Panc1 (cell line): ENCODE measurements at regions not wholly inside any gene's neighbourhood (a gene's known extent, or its start where the extent isn't known, plus 50 kb on each side); places are given as distances from the start of the nearest gene placed in this dataset.

ENCODE experiments used
- ATAC-seq: fragments of 200-7000 bp; cut with Tn5 transposase; 2 replicates; pipeline ENCODE4 v1.9.1; 2020; ENCODE audit warnings: mild to moderate bottlenecking, moderate library complexity
- BruUV-seq: library from RNA; stranded (reverse); fragments of 400-500 nt; replicated peaks from 2 replicates; lab custom pipeline; 2021; lab: Mats Ljungman, UMichigan
- CTCF ChIA-PET: fragments of 300-600 bp; sonication (Branson Sonifier 250); formaldehyde crosslinking; loops from one replicate; lab custom pipeline; 2022; ENCODE audit warnings: antibody characterized with exemption; lab: Charles Lee
- POLR2A ChIA-PET: fragments of 300-600 bp; sonication (Branson Sonifier 250); formaldehyde crosslinking; loops from one replicate; lab custom pipeline; 2022; ENCODE audit warnings: antibody characterized with exemption; lab: Charles Lee
- DNase-seq: peaks from one replicate; pipeline ENCODE4 v3.0.0-alpha.2; 2010; ENCODE audit warnings: low read depth, low spot score
- H3K27ac ChIP-seq: 2 replicates; pipeline ENCODE4 v1.5.1; 2011; ENCODE audit warnings: mild to moderate bottlenecking, low read length, inconsistent platforms
- H3K27me3 ChIP-seq: fragments of 200-500 bp; sonication (Bioruptor generic); 2 replicates; pipeline ENCODE4 v1.6.0; 2014; ENCODE audit warnings: low read length, inconsistent platforms; ENCODE audit not compliant: control insufficient read depth, insufficient read depth
- H3K36me3 ChIP-seq: fragments of 200-500 bp; sonication (Bioruptor generic); 2 replicates; pipeline ENCODE4 v1.5.1; 2014; ENCODE audit warnings: inconsistent platforms, mild to moderate bottlenecking, low read length, moderate library complexity; ENCODE audit not compliant: control insufficient read depth, insufficient read depth
- H3K4me1 ChIP-seq: 2 replicates; pipeline ENCODE4 v1.5.1; 2011; ENCODE audit warnings: inconsistent platforms, mild to moderate bottlenecking, low read length, moderate library complexity; ENCODE audit not compliant: control insufficient read depth, insufficient read depth
- H3K4me3 ChIP-seq, 2 experiments: 2 replicates each; pipeline ENCODE4 v1.5.1; 2011 to 2012; ENCODE audit warnings: low read depth in 2 of 2, low read length in 2 of 2, mild to moderate bottlenecking in 2 of 2, inconsistent platforms in 1 of 2, moderate library complexity in 1 of 2
- H3K9me3 ChIP-seq: fragments of 200-500 bp; sonication (Bioruptor generic); 2 replicates; pipeline ENCODE4 v1.5.1; 2014; ENCODE audit warnings: low read depth, mild to moderate bottlenecking, inconsistent platforms, low read length, moderate library complexity; ENCODE audit not compliant: control insufficient read depth, insufficient read depth
- POLR2AphosphoS5 ChIP-seq: IDR thresholded peaks from 2 replicates; pipeline ENCODE4 v1.6.1; 2012; ENCODE audit warnings: mild to moderate bottlenecking, low read depth, low read length, moderate library complexity
- SIN3A ChIP-seq: IDR thresholded peaks from 2 replicates; pipeline ENCODE4 v1.6.1; 2012; ENCODE audit warnings: low read depth, mild to moderate bottlenecking, low read length, moderate library complexity, borderline replicate concordance; ENCODE audit not compliant: insufficient read depth
- TCF7L2 ChIP-seq: IDR thresholded peaks from 2 replicates; pipeline ENCODE4 v1.6.1; 2011; ENCODE audit warnings: mild to moderate bottlenecking, low read depth, low read length, inconsistent platforms
- in situ Hi-C: cut with HindIII; loops from 2 replicates; pipeline ENCODE4 v1.10.0; 2016; ENCODE audit warnings: low sequenced_read_pairs, low pct_unique_long_range_greater_than_20kb
- intact Hi-C: fragments of 100-400 bp; cut with micrococcal nuclease; formaldehyde crosslinking; loops from one replicate; pipeline ENCODE4 v1.10.0; 2022; ENCODE audit not compliant: unreplicated experiment
- TF ChIP-seq, protein P1 (sequence below): fragments of 450-650 bp; IDR thresholded peaks from 2 replicates; pipeline ENCODE4 v1.5.1; 2017; ENCODE audit warnings: mild to moderate bottlenecking
- TF ChIP-seq, protein P2 (sequence below), 2 experiments: IDR thresholded peaks; 2 replicates each; pipeline ENCODE4 v1.6.1; 2011 to 2012; ENCODE audit warnings: low read depth in 2 of 2, control low read depth in 1 of 2, low read length in 1 of 2, mild to moderate bottlenecking in 1 of 2, moderate library complexity in 1 of 2; ENCODE audit not compliant: insufficient read depth in 1 of 2

DNA sequence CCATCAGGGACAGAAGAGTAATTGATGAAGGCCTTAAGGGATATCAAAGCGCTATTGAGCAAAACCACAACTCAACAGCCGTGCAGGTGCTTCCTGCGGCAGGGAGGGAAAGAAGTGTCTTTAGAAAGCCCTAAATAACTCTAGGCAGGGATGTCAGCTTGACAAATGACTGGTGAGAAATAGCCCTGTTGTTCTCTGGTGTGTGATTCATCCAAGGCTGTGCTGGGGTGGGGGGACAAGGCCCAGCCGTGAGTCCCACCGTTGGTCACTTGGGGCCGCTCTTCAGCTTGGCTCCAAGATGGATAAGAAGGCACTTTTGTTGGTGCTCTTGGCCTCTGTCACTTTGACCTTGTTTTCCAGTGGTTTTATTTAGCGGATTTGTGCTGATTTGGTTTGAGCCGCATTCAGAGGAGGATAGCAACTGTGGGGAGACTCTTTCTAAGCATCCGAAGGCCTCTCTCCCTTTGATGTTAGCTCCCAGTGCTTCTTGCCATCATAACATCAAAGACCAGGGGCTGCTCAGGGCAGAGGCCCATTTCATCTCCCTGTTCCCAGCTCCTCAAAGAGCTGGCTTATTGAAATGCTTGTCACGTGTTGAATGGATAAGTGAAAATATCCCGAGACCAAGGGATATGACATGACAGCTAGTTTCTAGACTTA is 130.3 kb upstream of the SERP2 start:
- ATAC-seq (no peak), DNase-seq (no peak)
- POLR2A ChIA-PET, result no interaction called here
- intact Hi-C loops (no loop called here), in situ Hi-C loops (no loop called here)
- BruUV-seq, result no TSS peak
- TF ChIP-seq, protein P1, sequence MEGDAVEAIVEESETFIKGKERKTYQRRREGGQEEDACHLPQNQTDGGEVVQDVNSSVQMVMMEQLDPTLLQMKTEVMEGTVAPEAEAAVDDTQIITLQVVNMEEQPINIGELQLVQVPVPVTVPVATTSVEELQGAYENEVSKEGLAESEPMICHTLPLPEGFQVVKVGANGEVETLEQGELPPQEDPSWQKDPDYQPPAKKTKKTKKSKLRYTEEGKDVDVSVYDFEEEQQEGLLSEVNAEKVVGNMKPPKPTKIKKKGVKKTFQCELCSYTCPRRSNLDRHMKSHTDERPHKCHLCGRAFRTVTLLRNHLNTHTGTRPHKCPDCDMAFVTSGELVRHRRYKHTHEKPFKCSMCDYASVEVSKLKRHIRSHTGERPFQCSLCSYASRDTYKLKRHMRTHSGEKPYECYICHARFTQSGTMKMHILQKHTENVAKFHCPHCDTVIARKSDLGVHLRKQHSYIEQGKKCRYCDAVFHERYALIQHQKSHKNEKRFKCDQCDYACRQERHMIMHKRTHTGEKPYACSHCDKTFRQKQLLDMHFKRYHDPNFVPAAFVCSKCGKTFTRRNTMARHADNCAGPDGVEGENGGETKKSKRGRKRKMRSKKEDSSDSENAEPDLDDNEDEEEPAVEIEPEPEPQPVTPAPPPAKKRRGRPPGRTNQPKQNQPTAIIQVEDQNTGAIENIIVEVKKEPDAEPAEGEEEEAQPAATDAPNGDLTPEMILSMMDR, result peak; percentile 27
- TF ChIP-seq, protein P2, sequence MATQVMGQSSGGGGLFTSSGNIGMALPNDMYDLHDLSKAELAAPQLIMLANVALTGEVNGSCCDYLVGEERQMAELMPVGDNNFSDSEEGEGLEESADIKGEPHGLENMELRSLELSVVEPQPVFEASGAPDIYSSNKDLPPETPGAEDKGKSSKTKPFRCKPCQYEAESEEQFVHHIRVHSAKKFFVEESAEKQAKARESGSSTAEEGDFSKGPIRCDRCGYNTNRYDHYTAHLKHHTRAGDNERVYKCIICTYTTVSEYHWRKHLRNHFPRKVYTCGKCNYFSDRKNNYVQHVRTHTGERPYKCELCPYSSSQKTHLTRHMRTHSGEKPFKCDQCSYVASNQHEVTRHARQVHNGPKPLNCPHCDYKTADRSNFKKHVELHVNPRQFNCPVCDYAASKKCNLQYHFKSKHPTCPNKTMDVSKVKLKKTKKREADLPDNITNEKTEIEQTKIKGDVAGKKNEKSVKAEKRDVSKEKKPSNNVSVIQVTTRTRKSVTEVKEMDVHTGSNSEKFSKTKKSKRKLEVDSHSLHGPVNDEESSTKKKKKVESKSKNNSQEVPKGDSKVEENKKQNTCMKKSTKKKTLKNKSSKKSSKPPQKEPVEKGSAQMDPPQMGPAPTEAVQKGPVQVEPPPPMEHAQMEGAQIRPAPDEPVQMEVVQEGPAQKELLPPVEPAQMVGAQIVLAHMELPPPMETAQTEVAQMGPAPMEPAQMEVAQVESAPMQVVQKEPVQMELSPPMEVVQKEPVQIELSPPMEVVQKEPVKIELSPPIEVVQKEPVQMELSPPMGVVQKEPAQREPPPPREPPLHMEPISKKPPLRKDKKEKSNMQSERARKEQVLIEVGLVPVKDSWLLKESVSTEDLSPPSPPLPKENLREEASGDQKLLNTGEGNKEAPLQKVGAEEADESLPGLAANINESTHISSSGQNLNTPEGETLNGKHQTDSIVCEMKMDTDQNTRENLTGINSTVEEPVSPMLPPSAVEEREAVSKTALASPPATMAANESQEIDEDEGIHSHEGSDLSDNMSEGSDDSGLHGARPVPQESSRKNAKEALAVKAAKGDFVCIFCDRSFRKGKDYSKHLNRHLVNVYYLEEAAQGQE (IDR thresholded peaks at IDR 0.05; ENCODE audit: insufficient read depth in 1 of 2, low read depth in 2 of 2, low read length in 1 of 2), result no peak
- TF ChIP-seq POLR2AphosphoS5 (no peak), SIN3A (no peak)
- Histone ChIP-seq H3K4me3 (no peak overlapping the region), H3K27ac (no peak overlapping the region), H3K4me1 (no peaks in the 10 kb centered on the region), H3K36me3 (no peaks in the 10 kb centered on the region), H3K27me3 (no peaks in the 10 kb centered on the region), H3K9me3 (no peaks in the 10 kb centered on the region)
- CTCF ChIA-PET, result no interaction called here

DNA sequence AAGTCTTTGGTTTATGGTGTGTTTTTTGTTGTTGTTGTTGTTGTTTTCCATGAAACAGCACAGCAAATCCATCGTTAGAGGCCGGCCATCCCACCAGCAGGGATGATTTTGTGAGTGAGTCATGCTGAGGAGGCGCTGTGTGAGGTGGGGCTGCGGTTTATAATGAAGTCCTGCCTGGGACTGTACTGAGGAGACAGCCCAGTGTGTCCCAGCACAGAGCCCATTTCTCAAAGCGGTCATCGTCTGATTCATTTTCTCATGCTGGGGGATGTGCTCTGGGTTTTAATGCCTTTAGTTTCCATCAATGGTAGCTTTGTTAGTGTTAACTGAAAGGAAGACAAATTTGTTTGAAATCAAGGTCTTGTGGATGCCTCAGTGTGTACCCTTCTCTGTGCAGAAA is 129.3 kb upstream of the SERP2 start:
- ATAC-seq (no peak), DNase-seq (no peak)
- Histone ChIP-seq H3K27ac (no peak overlapping the region), H3K4me3 (no peak overlapping the region), H3K4me1 (no peaks in the 10 kb centered on the region), H3K9me3 (no peaks in the 10 kb centered on the region), H3K36me3 (no peaks in the 10 kb centered on the region), H3K27me3 (no peaks in the 10 kb centered on the region)
- BruUV-seq, result no TSS peak
- ChIA-PET POLR2A (no interaction called here), CTCF (no interaction called here)
- in situ Hi-C loops (no loop called here), intact Hi-C loops (no loop called here)
- TF ChIP-seq, protein P1, result no peak
- TF ChIP-seq POLR2AphosphoS5 (no peak), SIN3A (no peak), TCF7L2 (no peak)
- TF ChIP-seq, protein P2 (IDR thresholded peaks at IDR 0.05; ENCODE audit: insufficient read depth in 1 of 2, low read depth in 2 of 2, low read length in 1 of 2), result no peak
